OCI-LY1 (cell line): ENCODE measurements at regions not wholly inside any gene's neighbourhood (a gene's known extent, or its start where the extent isn't known, plus 50 kb on each side); places are given as distances from the start of the nearest gene placed in this dataset.

Source experiments
- H2AFZ ChIP-seq: fragments of 200-600 bp; sonication (generic), shearing (Covaris generic); 2 replicates; pipeline ENCODE4 v1.6.0; 2014; ENCODE audit warnings: antibody characterized with exemption, mild to moderate bottlenecking, low read length
- H3F3A ChIP-seq: fragments of 200-600 bp; sonication (generic), shearing (Covaris generic); 2 replicates; pipeline ENCODE4 v1.6.0; 2014; ENCODE audit warnings: mild to moderate bottlenecking, antibody characterized with exemption, low read length, moderate library complexity; ENCODE audit not compliant: insufficient read depth
- H3K27ac ChIP-seq: fragments of 200-600 bp; sonication (generic); 2 replicates; pipeline ENCODE4 v1.5.1; 2014; ENCODE audit warnings: low read length, mixed run types, mild to moderate bottlenecking, low read depth; ENCODE audit not compliant: poor library complexity, severe bottlenecking
- H3K27me3 ChIP-seq: fragments of 200-600 bp; sonication (generic); 2 replicates; pipeline ENCODE4 v1.6.0; 2014; ENCODE audit warnings: antibody characterized with exemption, mild to moderate bottlenecking, low read length, moderate library complexity; ENCODE audit not compliant: insufficient read depth
- H3K36me3 ChIP-seq: fragments of 200-600 bp; sonication (generic); 2 replicates; pipeline ENCODE4 v1.6.1; 2014; ENCODE audit warnings: mild to moderate bottlenecking, antibody characterized with exemption, low read length, moderate library complexity, mixed read lengths; ENCODE audit not compliant: insufficient read depth
- H3K4me1 ChIP-seq: fragments of 200-600 bp; sonication (generic); 2 replicates; pipeline ENCODE4 v1.5.1; 2014; ENCODE audit warnings: mild to moderate bottlenecking, low read length, moderate library complexity; ENCODE audit not compliant: insufficient read depth, severe bottlenecking
- H3K4me2 ChIP-seq: fragments of 200-600 bp; sonication (generic), shearing (Covaris generic); 2 replicates; pipeline ENCODE4 v1.6.1; 2014; ENCODE audit warnings: low read length
- H3K4me3 ChIP-seq: fragments of 200-600 bp; sonication (generic); 2 replicates; pipeline ENCODE4 v1.5.1; 2014; ENCODE audit warnings: low read length, low read depth, mild to moderate bottlenecking, mixed read lengths; ENCODE audit not compliant: poor library complexity, severe bottlenecking
- H3K79me2 ChIP-seq: fragments of 200-600 bp; shearing (Covaris generic); 2 replicates; pipeline ENCODE4 v1.6.1; 2016; ENCODE audit warnings: mixed run types, low read length, mixed read lengths; ENCODE audit not compliant: insufficient read depth
- H3K9ac ChIP-seq: fragments of 200-600 bp; sonication (generic), shearing (Covaris generic); 2 replicates; pipeline ENCODE4 v1.6.1; 2014; ENCODE audit warnings: mild to moderate bottlenecking, low read length, mixed read lengths
- H3K9me2 ChIP-seq: fragments of 200-600 bp; sonication (generic), shearing (Covaris generic); 2 replicates; pipeline ENCODE4 v1.6.1; 2014; ENCODE audit warnings: low read depth, mild to moderate bottlenecking, low read length, mixed read lengths
- H3K9me3 ChIP-seq: fragments of 200-600 bp; shearing (Covaris generic); 2 replicates; pipeline ENCODE4 v1.6.1; 2014; ENCODE audit warnings: low read length, mixed read lengths
- H4K20me1 ChIP-seq: fragments of 200-600 bp; sonication (generic), shearing (Covaris generic); 2 replicates; pipeline ENCODE4 v1.6.0; 2016; ENCODE audit warnings: mild to moderate bottlenecking, low read length; ENCODE audit not compliant: insufficient read depth
- EZH2 ChIP-seq: fragments of 200-600 bp; sonication (generic), shearing (Covaris generic); IDR thresholded peaks from 2 replicates; pipeline ENCODE4 v1.8.0; 2017; ENCODE audit warnings: borderline replicate concordance, mixed run types, mild to moderate bottlenecking, antibody characterized with exemption, low read length, moderate library complexity, mixed read lengths
- TF ChIP-seq, protein P1 (sequence below): fragments of 200-600 bp; sonication (generic), shearing (Covaris generic); IDR thresholded peaks from 2 replicates; pipeline ENCODE4 v1.5.1; 2017; ENCODE audit warnings: mild to moderate bottlenecking, antibody characterized with exemption, low read length, moderate library complexity, mixed read lengths

DNA sequence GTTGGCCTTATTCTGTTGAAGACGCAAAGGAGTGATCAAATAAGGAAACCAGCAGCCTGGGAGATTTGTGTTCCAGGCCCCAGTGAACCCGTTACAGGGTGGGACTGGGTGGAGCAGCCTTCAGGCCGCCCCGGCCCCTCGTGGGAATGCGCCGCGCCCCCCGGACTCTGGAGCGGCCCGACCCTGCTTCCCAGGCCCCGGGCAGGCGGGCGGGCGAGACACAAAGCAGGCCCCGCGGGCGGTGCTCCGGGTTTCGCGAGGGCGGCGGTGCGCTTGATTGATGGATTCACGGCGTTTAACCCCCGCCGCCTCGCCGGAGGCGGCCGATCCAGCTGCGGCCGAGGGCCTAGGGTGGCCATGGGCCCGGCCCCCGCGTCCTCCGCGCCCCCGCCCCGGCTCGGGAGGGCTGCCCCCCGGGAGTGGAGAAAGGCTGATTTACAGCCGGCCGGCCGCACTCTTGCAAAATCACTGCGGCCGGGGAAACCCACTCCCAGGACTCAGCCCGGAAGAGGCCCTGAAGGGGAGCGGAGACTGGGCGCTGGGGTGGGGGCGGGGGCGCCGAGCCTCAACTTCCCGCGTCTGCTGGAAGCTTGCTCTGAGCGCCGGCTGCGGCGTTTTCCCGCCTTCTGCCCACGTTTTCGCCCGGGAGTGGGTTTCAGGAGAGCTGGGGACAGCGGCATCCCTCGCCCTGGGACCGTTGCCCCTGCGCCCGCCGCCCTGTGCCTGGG lies 299.6 kb upstream of the NFE2L3 start:
- no peaks in the 10 kb centered on the region for H3K27me3 ChIP-seq
- peaks cover 3% of the 10 kb centered on the region; the same call in 1 of the 2 replicates for H3K9me3 ChIP-seq
- H3K9ac ChIP-seq = peak overlapping the region; percentile 42; the same call in 1 of the 2 replicates
- H3K4me3 ChIP-seq = peak overlapping the region; percentile 53
- no peaks in the 10 kb centered on the region for H4K20me1 ChIP-seq
- 0 out of 2 replicates have a peak, but pooled peaks cover 3% of the 10 kb centered on the region for H3F3A ChIP-seq
- H3K9me2 ChIP-seq = no peaks in the 10 kb centered on the region
- H3K36me3 ChIP-seq = no peaks in the 10 kb centered on the region; the same call in 1 of the 2 replicates
- H3K27ac ChIP-seq = no peak overlapping the region
- H3K79me2 ChIP-seq = no peaks in the 10 kb centered on the region
- peak overlapping the region; percentile 67 for H3K4me2 ChIP-seq
- no peak overlapping the region for H2AFZ ChIP-seq
- TF ChIP-seq, protein P1, sequence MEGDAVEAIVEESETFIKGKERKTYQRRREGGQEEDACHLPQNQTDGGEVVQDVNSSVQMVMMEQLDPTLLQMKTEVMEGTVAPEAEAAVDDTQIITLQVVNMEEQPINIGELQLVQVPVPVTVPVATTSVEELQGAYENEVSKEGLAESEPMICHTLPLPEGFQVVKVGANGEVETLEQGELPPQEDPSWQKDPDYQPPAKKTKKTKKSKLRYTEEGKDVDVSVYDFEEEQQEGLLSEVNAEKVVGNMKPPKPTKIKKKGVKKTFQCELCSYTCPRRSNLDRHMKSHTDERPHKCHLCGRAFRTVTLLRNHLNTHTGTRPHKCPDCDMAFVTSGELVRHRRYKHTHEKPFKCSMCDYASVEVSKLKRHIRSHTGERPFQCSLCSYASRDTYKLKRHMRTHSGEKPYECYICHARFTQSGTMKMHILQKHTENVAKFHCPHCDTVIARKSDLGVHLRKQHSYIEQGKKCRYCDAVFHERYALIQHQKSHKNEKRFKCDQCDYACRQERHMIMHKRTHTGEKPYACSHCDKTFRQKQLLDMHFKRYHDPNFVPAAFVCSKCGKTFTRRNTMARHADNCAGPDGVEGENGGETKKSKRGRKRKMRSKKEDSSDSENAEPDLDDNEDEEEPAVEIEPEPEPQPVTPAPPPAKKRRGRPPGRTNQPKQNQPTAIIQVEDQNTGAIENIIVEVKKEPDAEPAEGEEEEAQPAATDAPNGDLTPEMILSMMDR = no peak
- no peak for TF ChIP-seq EZH2
- H3K4me1 ChIP-seq = peaks cover 26% of the 10 kb centered on the region

DNA sequence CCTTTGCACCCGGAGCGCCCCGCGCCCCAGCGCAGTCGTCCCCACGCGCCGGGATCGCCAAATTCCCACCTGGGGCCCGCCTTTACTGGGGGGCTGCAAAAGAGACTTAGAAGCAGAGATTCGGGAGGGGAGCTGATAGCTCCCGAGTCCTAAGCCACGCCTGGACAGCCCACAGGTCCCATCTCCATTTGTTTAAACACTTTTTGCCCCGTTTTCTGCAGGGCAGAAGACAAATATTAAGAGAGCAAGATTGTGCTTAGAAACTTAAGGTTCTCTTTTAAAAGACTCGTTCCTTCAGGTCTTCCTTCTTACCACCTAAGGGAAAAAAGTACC lies 299.1 kb upstream of the NFE2L3 start:
- Histone ChIP-seq H3K9ac (no peak overlapping the region; the same call in 1 of the 2 replicates), H3K4me2 (peak overlapping the region; percentile 67), H2AFZ (no peak overlapping the region)

DNA sequence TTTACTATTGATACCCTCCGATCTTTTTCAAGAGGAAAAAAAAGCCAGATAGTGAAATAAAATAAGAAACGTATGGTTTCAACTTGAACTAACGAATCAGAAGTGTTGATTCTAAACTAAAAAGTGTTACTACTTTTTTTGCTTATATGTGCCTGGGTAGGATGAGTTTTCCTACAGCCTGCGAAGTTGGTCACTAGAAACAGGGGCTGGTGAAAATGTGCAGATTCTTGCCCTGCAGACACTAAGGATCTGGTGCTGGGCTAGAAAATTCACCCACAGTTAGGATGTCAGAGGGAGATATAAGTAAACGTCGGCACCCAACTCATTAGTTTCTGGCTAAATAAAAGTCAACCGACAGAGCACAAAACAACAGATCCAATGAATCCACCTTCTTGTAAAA lies 298.7 kb upstream of the NFE2L3 start:
- H3K79me2 ChIP-seq = no peaks in the 10 kb centered on the region
- H3K4me2 ChIP-seq = no peak overlapping the region
- H3K9me3 ChIP-seq = peaks cover 11% of the 10 kb centered on the region; the same call in 1 of the 2 replicates
- no peak overlapping the region for H3K9ac ChIP-seq
- H3K27me3 ChIP-seq = no peaks in the 10 kb centered on the region
- no peak for TF ChIP-seq EZH2
- TF ChIP-seq, protein P1 = no peak
- H2AFZ ChIP-seq = no peak overlapping the region
- H4K20me1 ChIP-seq = no peaks in the 10 kb centered on the region
- no peaks in the 10 kb centered on the region; the same call in 1 of the 2 replicates for H3K36me3 ChIP-seq
- H3K27ac ChIP-seq = no peak overlapping the region
- peaks cover 27% of the 10 kb centered on the region for H3K4me1 ChIP-seq
- no peaks in the 10 kb centered on the region for H3K9me2 ChIP-seq
- H3F3A ChIP-seq = 0 out of 2 replicates have a peak, but pooled peaks cover 3% of the 10 kb centered on the region
- no peak overlapping the region for H3K4me3 ChIP-seq

More for the DNA sequence above, 299.1 kb upstream of the NFE2L3 start:
- H3K9me3 ChIP-seq = peaks cover 7% of the 10 kb centered on the region; the same call in 1 of the 2 replicates
- H3K27me3 ChIP-seq = no peaks in the 10 kb centered on the region
- H3F3A ChIP-seq = 0 out of 2 replicates have a peak, but pooled peaks cover 3% of the 10 kb centered on the region
- no peaks in the 10 kb centered on the region for H3K9me2 ChIP-seq
- no peaks in the 10 kb centered on the region for H4K20me1 ChIP-seq
- no peaks in the 10 kb centered on the region; the same call in 1 of the 2 replicates for H3K36me3 ChIP-seq
- no peak overlapping the region for H3K27ac ChIP-seq
- TF ChIP-seq, protein P1 = no peak
- no peak for TF ChIP-seq EZH2
- H3K79me2 ChIP-seq = no peaks in the 10 kb centered on the region
- peaks cover 27% of the 10 kb centered on the region for H3K4me1 ChIP-seq
- peak overlapping the region; percentile 53 for H3K4me3 ChIP-seq
